H1 (cell line): ENCODE measurements at regions not wholly inside any gene's neighbourhood (a gene's known extent, or its start where the extent isn't known, plus 50 kb on each side); places are given as distances from the start of the nearest gene placed in this dataset.

Experiments used
- CTCF ChIA-PET: fragments of 300-600 bp; sonication (Branson Sonifier 250); formaldehyde crosslinking; loops from one replicate; lab custom pipeline; 2021; ENCODE audit not compliant: partially characterized antibody; lab: Charles Lee
- POLR2A ChIA-PET: fragments of 300-600 bp; sonication (Branson Sonifier 250); formaldehyde crosslinking; loops from one replicate; lab custom pipeline; 2021; ENCODE audit warnings: inconsistent platforms; ENCODE audit not compliant: partially characterized antibody; lab: Charles Lee
- DNase-seq, 2 experiments: peaks; one replicate each; pipeline versions ENCODE4 v3.0.0 to v3.0.0-alpha.2; 2010 to 2022; ENCODE audit warnings: low spot score in 2 of 2, low read depth in 1 of 2, mixed read lengths in 1 of 2
- FAIRE-seq: peaks from 2 replicates; lab custom pipeline; 2011; peaks lifted over from hg19 to GRCh38; lab: Jason Lieb, UNC
- H2AFZ ChIP-seq: 2 replicates; pipeline ENCODE4 v1.8.1; 2012; ENCODE audit warnings: low read length, inconsistent platforms
- H2AK5ac ChIP-seq: 2 replicates; pipeline ENCODE4 v1.6.1; 2013; ENCODE audit warnings: low read depth, low read length
- H2BK120ac ChIP-seq: replicated peaks from 2 replicates; pipeline ENCODE3; 2013; ENCODE audit warnings: low read depth, low read length, inconsistent platforms
- H2BK12ac ChIP-seq: 2 replicates; pipeline ENCODE4 v1.6.1; 2013; ENCODE audit warnings: low read depth, low read length
- H2BK15ac ChIP-seq: 2 replicates; pipeline ENCODE4 v1.6.1; 2013; ENCODE audit warnings: low read length
- H2BK20ac ChIP-seq: 2 replicates; pipeline ENCODE4 v1.6.1; 2013; ENCODE audit warnings: low read length
- H2BK5ac ChIP-seq: 2 replicates; pipeline ENCODE4 v1.6.1; 2013; ENCODE audit warnings: low read depth, low read length
- H3K14ac ChIP-seq: 2 replicates; pipeline ENCODE4 v1.6.1; 2013; ENCODE audit warnings: inconsistent platforms; ENCODE audit not compliant: insufficient read length
- H3K18ac ChIP-seq: 2 replicates; pipeline ENCODE4 v1.6.1; 2013; ENCODE audit warnings: low read length; ENCODE audit errors: extremely low read depth
- H3K23ac ChIP-seq: 2 replicates; pipeline ENCODE4 v1.6.1; 2013; ENCODE audit warnings: inconsistent platforms; ENCODE audit not compliant: insufficient read length
- H3K23me2 ChIP-seq: 2 replicates; pipeline ENCODE4 v1.6.1; 2013; ENCODE audit warnings: low read depth, low read length
- H3K27ac ChIP-seq: 2 replicates; pipeline ENCODE4 v1.6.1; 2011; ENCODE audit warnings: low read depth, low read length, inconsistent platforms
- H3K27me3 ChIP-seq, 4 experiments: replicated peaks in 1 of 4; 1 replicate in 1 of 4; 2 replicates in 3 of 4; pipeline versions ENCODE4 v1.6.1 to v1.8.1; 2011 to 2013; ENCODE audit warnings: low read length in 3 of 4, mild to moderate bottlenecking in 3 of 4, inconsistent platforms in 2 of 4, mixed read lengths in 2 of 4, moderate library complexity in 1 of 4; ENCODE audit not compliant: control insufficient read depth in 3 of 4, insufficient read depth in 3 of 4; ENCODE audit errors: extremely low read depth in 1 of 4
- H3K36me3 ChIP-seq, 4 experiments: 2 replicates each; pipeline versions ENCODE4 v1.6.1 to v1.8.1; 2011 to 2013; ENCODE audit warnings: mild to moderate bottlenecking in 4 of 4, low read length in 3 of 4, moderate library complexity in 2 of 4, control low read depth in 1 of 4, inconsistent platforms in 1 of 4; ENCODE audit not compliant: insufficient read depth in 4 of 4, control insufficient read depth in 2 of 4
- H3K4ac ChIP-seq: replicated peaks from 2 replicates; pipeline ENCODE3; 2013; ENCODE audit warnings: low read length, low read depth, mixed read lengths, inconsistent platforms; ENCODE audit not compliant: insufficient read length
- H3K4me1 ChIP-seq, 4 experiments: replicated peaks in 1 of 4; 1 replicate in 1 of 4; 2 replicates in 3 of 4; pipeline versions ENCODE4 v1.6.1 to v1.8.1; 2011 to 2013; ENCODE audit warnings: low read length in 3 of 4, inconsistent platforms in 2 of 4, mixed read lengths in 1 of 4; ENCODE audit not compliant: insufficient read depth in 4 of 4, control insufficient read depth in 3 of 4
- H3K4me2 ChIP-seq, 2 experiments: 2 replicates each; pipeline versions ENCODE4 v1.6.1 to v1.8.1; 2011 to 2013; ENCODE audit warnings: low read depth in 2 of 2, low read length in 2 of 2, control low read depth in 1 of 2, inconsistent platforms in 1 of 2, mild to moderate bottlenecking in 1 of 2; ENCODE audit not compliant: insufficient read depth in 1 of 2
- H3K4me3 ChIP-seq, 4 experiments: fragments of 200-600, 300-600 bp in 1 of 4; sonication (generic), shearing (Covaris generic), sonication (Bioruptor Twin) in 1 of 4; 2 replicates each; pipeline versions ENCODE4 v1.5.1 to v1.8.1; 2011 to 2016; ENCODE audit warnings: low read length in 4 of 4, low read depth in 3 of 4, control low read depth in 2 of 4, inconsistent platforms in 2 of 4, mild to moderate bottlenecking in 2 of 4, mixed read lengths in 1 of 4, moderate library complexity in 1 of 4; ENCODE audit not compliant: insufficient read depth in 2 of 4; ENCODE audit errors: extremely low read depth in 1 of 4
- H3K56ac ChIP-seq: replicated peaks from 2 replicates; pipeline ENCODE3; 2013; ENCODE audit warnings: low read depth, mild to moderate bottlenecking, mixed read lengths, low read length, inconsistent platforms; ENCODE audit not compliant: insufficient read length
- H3K79me1 ChIP-seq: 2 replicates; pipeline ENCODE4 v1.6.1; 2013; ENCODE audit warnings: low read depth, low read length, control low read depth
- H3K79me2 ChIP-seq, 2 experiments: 2 replicates each; pipeline versions ENCODE4 v1.6.1 to v1.8.1; 2012 to 2013; ENCODE audit warnings: low read length in 2 of 2, mild to moderate bottlenecking in 2 of 2, inconsistent platforms in 1 of 2; ENCODE audit not compliant: insufficient read depth in 2 of 2, control insufficient read depth in 1 of 2
- H3K9ac ChIP-seq, 4 experiments: replicated peaks in 1 of 4; 1 replicate in 1 of 4; 2 replicates in 3 of 4; pipeline versions ENCODE4 v1.6.1 to v1.8.1; 2011 to 2013; ENCODE audit warnings: low read depth in 3 of 4, low read length in 3 of 4, control low read depth in 2 of 4, mild to moderate bottlenecking in 2 of 4, moderate library complexity in 2 of 4, inconsistent platforms in 1 of 4; ENCODE audit errors: extremely low read depth in 1 of 4
- H3K9me3 ChIP-seq, 2 experiments: 2 replicates each; pipeline versions ENCODE4 v1.6.1 to v1.8.1; 2012 to 2013; ENCODE audit warnings: mild to moderate bottlenecking in 2 of 2, moderate library complexity in 2 of 2, control low read depth in 1 of 2, inconsistent platforms in 1 of 2, low read depth in 1 of 2, low read length in 1 of 2, mixed read lengths in 1 of 2; ENCODE audit not compliant: insufficient read depth in 2 of 2
- H4K20me1 ChIP-seq, 2 experiments: replicated peaks in 1 of 2; 2 replicates each; pipeline versions ENCODE3 to v1.8.1; 2011 to 2013; ENCODE audit warnings: inconsistent platforms in 2 of 2, low read length in 2 of 2, mild to moderate bottlenecking in 1 of 2; ENCODE audit not compliant: insufficient read depth in 2 of 2, control insufficient read depth in 1 of 2
- H4K5ac ChIP-seq: 2 replicates; pipeline ENCODE4 v1.6.1; 2013; ENCODE audit warnings: low read length, low read depth, mixed read lengths, inconsistent platforms; ENCODE audit not compliant: insufficient read length
- H4K8ac ChIP-seq: 2 replicates; pipeline ENCODE4 v1.8.0; 2013; ENCODE audit warnings: mild to moderate bottlenecking, moderate library complexity, low read length, inconsistent platforms; ENCODE audit not compliant: insufficient read depth; ENCODE audit errors: extremely low read depth
- H4K91ac ChIP-seq: replicated peaks from 2 replicates; pipeline ENCODE3; 2013; ENCODE audit warnings: low read length, mixed read lengths, inconsistent platforms; ENCODE audit not compliant: insufficient read length
- BRCA1 ChIP-seq: IDR thresholded peaks from 2 replicates; pipeline ENCODE4 v1.6.1; 2012; ENCODE audit warnings: low read depth, low read length, improper control_type of control experiment
- CHD1 ChIP-seq: IDR thresholded peaks from 2 replicates; pipeline ENCODE4 v1.6.1; 2012; ENCODE audit warnings: low read depth, low read length, improper control_type of control experiment
- CREB1 ChIP-seq: IDR thresholded peaks from 2 replicates; pipeline ENCODE4 v1.6.1; 2012; ENCODE audit warnings: inconsistent platforms
- E2F6 ChIP-seq: IDR thresholded peaks from 2 replicates; pipeline ENCODE4 v1.6.1; 2012; ENCODE audit warnings: inconsistent platforms
- JUND ChIP-seq: IDR thresholded peaks from 2 replicates; pipeline ENCODE4 v1.6.1; 2011; ENCODE audit warnings: mild to moderate bottlenecking, improper control_type of control experiment, low read length
- MAX ChIP-seq: IDR thresholded peaks from 2 replicates; pipeline ENCODE4 v1.6.1; 2012; ENCODE audit warnings: inconsistent platforms
- POLR2AphosphoS5 ChIP-seq: IDR thresholded peaks from 2 replicates; pipeline ENCODE4 v1.6.1; 2011; ENCODE audit warnings: low read depth, low read length
- RAD21 ChIP-seq, 2 experiments: IDR thresholded peaks in 1 of 2; conservative IDR thresholded peaks in 1 of 2; 2 replicates each; pipeline ENCODE4 v1.6.1; 2011; ENCODE audit warnings: low read depth in 2 of 2, low read length in 2 of 2, improper control_type of control experiment in 1 of 2, inconsistent platforms in 1 of 2, mild to moderate bottlenecking in 1 of 2, moderate library complexity in 1 of 2
- RFX5 ChIP-seq: IDR thresholded peaks from 2 replicates; pipeline ENCODE4 v1.6.1; 2011; ENCODE audit warnings: low read depth, low read length, improper control_type of control experiment, borderline replicate concordance
- SIX5 ChIP-seq: IDR thresholded peaks from 2 replicates; pipeline ENCODE4 v1.6.1; 2011; ENCODE audit warnings: mild to moderate bottlenecking, low read depth, low read length
- SP2 ChIP-seq: IDR thresholded peaks from 2 replicates; pipeline ENCODE4 v1.6.1; 2012; ENCODE audit warnings: mild to moderate bottlenecking, low read length, inconsistent platforms
- SRF ChIP-seq: IDR thresholded peaks from 2 replicates; pipeline ENCODE4 v1.6.1; 2011; ENCODE audit warnings: mild to moderate bottlenecking, low read depth, low read length, moderate library complexity
- SUZ12 ChIP-seq: fragments of 200-600 bp; sonication (generic); IDR thresholded peaks from 2 replicates; pipeline ENCODE4 v1.6.1; 2012; ENCODE audit warnings: mild to moderate bottlenecking, inconsistent platforms, low read length, moderate library complexity, mixed read lengths
- TEAD4 ChIP-seq: IDR thresholded peaks from 2 replicates; pipeline ENCODE4 v1.6.1; 2012; ENCODE audit warnings: low read depth, low read length, inconsistent platforms, mixed read lengths
- ZNF274 ChIP-seq: IDR thresholded peaks from 2 replicates; pipeline ENCODE4 v1.7.0; 2012; ENCODE audit warnings: low read length, borderline replicate concordance; ENCODE audit errors: extremely low read depth
- WGBS, 2 experiments: shearing (Covaris generic) in 1 of 2; methylation state at CpG; one replicate each; pipeline versions ENCODE4 v1.1.6 to v1.1.7; 2013 to 2015; ENCODE audit warnings: low lambda C conversion rate in 2 of 2, mixed read lengths in 2 of 2, inconsistent platforms in 1 of 2, low coverage in 1 of 2, missing lambda C conversion rate in 1 of 2; ENCODE audit not compliant: insufficient replicate concordance in 2 of 2, insufficient coverage in 1 of 2, insufficient read length in 1 of 2; ENCODE audit errors: extremely low coverage in 1 of 2, missing lambda C conversion rate in 1 of 2; 5-methylcytosine and 5-hydroxymethylcytosine counted together

- H3K56ac ChIP-seq, result no peak overlapping the region
- FAIRE-seq, result no peak
- 93% methylated on average over 3 of the region's 3 CpGs; no CpG with 5 or more reads in 1 of the 2 experiments for WGBS, 2 experiments
- TF ChIP-seq CHD1 (no peak), POLR2AphosphoS5 (no peak), E2F6 (no peak), RFX5 (no peak), CREB1 (no peak), SRF (no peak), SP2 (no peak), ZNF274 (no peak), TEAD4 (no peak), RAD21 (IDR thresholded peaks at IDR 0.05 in 1 of 2, conservative IDR thresholded peaks at IDR 0.05 in 1 of 2; ENCODE audit: low read depth in 2 of 2, low read length in 2 of 2) (no peak), MAX (no peak), JUND (no peak), SIX5 (no peak), BRCA1 (no peak), SUZ12 (no peak)
Observed at GRCh38 chr5:164000819-164001218, 495.4 kb downstream of the MAT2B start.

More at GRCh38 chr5:164000819-164001218, 495.4 kb downstream of the MAT2B start:
- H2BK5ac ChIP-seq, result no peak overlapping the region
- DNase-seq, result no peak
- H3K9me3 ChIP-seq, result no peaks in the 10 kb centered on the region
- no peak overlapping the region for H3K18ac ChIP-seq
- no peaks in the 10 kb centered on the region for H3K79me1 ChIP-seq
- H3K4me2 ChIP-seq, result no peak overlapping the region
- H2BK20ac ChIP-seq, result no peak overlapping the region
- no peaks in the 10 kb centered on the region for H3K4me1 ChIP-seq
- POLR2A ChIA-PET, result no interaction called here
- H3K23ac ChIP-seq, result no peak overlapping the region
- no peak overlapping the region for H3K4ac ChIP-seq
- no peak overlapping the region for H4K91ac ChIP-seq
- H2AFZ ChIP-seq, result no peak overlapping the region
- H2BK120ac ChIP-seq, result no peak overlapping the region
- no peaks in the 10 kb centered on the region for H3K27me3 ChIP-seq
- no peak overlapping the region for H3K9ac ChIP-seq
- no peak overlapping the region for H2AK5ac ChIP-seq
- H3K14ac ChIP-seq, result no peak overlapping the region
- no peak overlapping the region for H3K27ac ChIP-seq
- no peak overlapping the region for H3K4me3 ChIP-seq
- H2BK12ac ChIP-seq, result no peak overlapping the region
- H2BK15ac ChIP-seq, result no peak overlapping the region
- H4K20me1 ChIP-seq, result no peaks in the 10 kb centered on the region
- no peaks in the 10 kb centered on the region for H3K36me3 ChIP-seq
- H4K5ac ChIP-seq, result no peak overlapping the region
- no peaks in the 10 kb centered on the region; the same call in 1 of the 2 replicates for H3K23me2 ChIP-seq
- no peaks in the 10 kb centered on the region for H3K79me2 ChIP-seq
- CTCF ChIA-PET, result no interaction called here
- no peak overlapping the region for H4K8ac ChIP-seq
